ENCODE measurements at regions not wholly inside any gene's neighbourhood (a gene's known extent, or its start where the extent isn't known, plus 50 kb on each side); places are given as distances from the start of the nearest gene placed in this dataset.

DNA sequence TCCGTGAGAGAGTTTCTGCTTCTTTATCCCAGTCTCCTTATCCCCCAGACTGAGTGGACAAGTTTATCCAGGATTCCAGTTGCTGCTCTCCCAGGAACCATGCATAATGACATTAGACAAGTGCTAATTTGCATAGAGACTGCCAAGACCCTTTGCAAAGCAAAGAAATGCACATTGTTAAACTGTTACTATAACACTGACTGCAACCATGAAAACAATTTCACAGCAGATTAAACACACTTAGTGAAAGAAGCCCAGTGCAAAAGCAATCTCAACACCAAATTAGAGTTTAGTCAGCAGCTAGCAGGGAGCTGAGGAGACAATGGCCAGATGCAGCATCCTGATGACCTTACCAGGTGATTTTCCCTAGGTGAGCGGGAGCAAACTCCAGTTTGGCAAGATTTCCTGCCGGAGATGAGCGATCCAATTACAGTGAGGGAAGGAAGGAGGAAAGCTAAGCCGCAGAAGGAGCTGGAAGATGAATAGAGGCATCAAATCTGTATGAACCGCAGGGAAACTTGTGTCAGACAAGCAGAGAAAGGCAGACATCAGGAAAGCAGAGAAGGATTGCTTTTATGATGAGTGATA, 273.8 kb upstream of the B3GAT1 start:
- no peak for DNase-seq (ENCODE audit: low read depth)
- H3K4me3 ChIP-seq (ENCODE audit: control insufficient read depth, low read depth, low read length): no peak overlapping the region
- TF ChIP-seq, protein P1, sequence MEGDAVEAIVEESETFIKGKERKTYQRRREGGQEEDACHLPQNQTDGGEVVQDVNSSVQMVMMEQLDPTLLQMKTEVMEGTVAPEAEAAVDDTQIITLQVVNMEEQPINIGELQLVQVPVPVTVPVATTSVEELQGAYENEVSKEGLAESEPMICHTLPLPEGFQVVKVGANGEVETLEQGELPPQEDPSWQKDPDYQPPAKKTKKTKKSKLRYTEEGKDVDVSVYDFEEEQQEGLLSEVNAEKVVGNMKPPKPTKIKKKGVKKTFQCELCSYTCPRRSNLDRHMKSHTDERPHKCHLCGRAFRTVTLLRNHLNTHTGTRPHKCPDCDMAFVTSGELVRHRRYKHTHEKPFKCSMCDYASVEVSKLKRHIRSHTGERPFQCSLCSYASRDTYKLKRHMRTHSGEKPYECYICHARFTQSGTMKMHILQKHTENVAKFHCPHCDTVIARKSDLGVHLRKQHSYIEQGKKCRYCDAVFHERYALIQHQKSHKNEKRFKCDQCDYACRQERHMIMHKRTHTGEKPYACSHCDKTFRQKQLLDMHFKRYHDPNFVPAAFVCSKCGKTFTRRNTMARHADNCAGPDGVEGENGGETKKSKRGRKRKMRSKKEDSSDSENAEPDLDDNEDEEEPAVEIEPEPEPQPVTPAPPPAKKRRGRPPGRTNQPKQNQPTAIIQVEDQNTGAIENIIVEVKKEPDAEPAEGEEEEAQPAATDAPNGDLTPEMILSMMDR (IDR thresholded peaks at IDR 0.05; ENCODE audit: control insufficient read depth, insufficient read depth, low read depth, low read length, missing control alignments): no peak

DNA sequence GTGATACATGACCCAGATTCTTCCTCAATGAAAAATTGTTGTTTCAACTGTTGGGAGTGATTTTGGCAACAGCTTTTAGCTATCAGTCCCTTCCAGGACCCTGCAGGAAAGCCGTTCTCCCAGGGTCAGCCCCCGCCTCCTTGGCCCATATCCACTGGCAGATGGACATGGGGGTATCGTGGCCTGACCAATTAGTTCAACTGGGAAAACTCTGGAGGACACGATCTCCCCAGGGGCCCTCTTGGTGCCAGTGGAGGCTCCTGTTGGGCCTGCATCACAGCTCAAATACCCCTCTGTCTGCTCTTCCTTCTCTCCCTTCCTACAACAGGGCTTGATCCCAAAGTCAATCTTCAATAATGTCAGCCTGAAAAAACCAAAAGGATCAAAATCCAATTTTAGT, 272.5 kb upstream of the B3GAT1 start:
- no peak for DNase-seq (ENCODE audit: low read depth)
- H3K4me3 ChIP-seq (ENCODE audit: control insufficient read depth, low read depth, low read length): no peak overlapping the region
- TF ChIP-seq, protein P1 (IDR thresholded peaks at IDR 0.05; ENCODE audit: control insufficient read depth, insufficient read depth, low read depth, low read length, missing control alignments): no peak

DNA sequence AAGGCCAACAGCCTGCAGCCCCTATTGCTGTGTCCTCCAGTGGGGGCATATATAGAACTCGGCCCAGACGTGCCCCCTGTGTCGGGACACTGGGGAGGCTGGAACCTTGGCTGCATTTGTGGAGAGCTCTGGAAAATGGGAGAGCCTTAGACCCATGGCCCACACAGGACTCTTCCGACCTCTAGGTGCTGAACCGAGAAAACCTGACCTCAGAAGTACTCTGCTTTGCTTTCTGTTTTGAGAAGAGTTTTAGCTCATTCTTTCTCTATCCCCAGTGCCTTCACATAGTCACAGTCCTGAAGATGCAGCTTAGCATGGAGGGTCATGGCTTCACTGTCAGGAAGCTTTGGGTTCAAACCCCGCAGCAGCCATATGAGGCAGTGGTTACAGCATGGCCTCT, 271.8 kb upstream of the B3GAT1 start:
- TF ChIP-seq, protein P1 (IDR thresholded peaks at IDR 0.05; ENCODE audit: control insufficient read depth, insufficient read depth, low read depth, low read length, missing control alignments): no peak
- no peak overlapping the region for H3K4me3 ChIP-seq (ENCODE audit: control insufficient read depth, low read depth, low read length)
- no peak for DNase-seq (ENCODE audit: low read depth)

DNA sequence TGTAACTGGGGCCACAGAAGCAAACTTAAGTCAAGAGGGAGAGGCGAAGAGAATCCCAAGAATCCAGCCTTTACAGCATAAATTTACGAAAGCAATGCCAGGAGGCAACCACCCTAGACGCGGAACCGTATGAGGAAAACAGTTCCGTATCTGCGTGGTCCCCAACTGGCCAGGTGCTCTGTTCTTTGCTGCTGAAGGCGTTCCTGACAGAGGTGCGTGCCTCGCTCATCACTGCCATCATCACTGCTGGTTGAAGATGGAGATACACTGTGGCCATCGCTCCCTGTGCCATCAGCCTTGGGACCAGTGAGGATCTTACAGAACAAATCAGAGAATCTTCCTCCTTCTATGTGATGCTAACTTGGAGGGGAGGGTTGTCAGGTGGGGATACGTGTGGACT, 270.5 kb upstream of the B3GAT1 start:
- no peak for DNase-seq (ENCODE audit: low read depth)
- TF ChIP-seq, protein P1 (IDR thresholded peaks at IDR 0.05; ENCODE audit: control insufficient read depth, insufficient read depth, low read depth, low read length, missing control alignments): no peak

DNA sequence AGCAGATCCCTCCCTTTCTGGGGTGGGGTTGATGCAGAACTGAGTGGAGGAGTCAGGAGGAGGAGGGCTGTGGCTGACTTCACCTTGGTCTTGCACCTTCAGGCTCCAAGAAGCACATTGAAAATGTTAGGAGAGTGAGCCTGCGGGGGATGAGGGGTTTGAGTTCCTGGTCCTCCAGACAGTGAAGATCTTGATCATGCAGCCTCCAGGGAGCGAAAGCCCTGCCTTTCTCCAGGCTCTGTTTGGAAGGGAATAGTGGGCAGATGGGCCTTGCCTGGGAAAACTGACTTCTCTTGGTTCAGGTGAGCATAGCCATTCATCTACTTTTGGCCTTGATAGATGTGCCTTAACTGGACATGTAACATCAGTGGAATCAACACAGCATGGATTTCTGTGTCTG, 267.6 kb upstream of the B3GAT1 start:
- TF ChIP-seq, protein P1 (IDR thresholded peaks at IDR 0.05; ENCODE audit: control insufficient read depth, insufficient read depth, low read depth, low read length, missing control alignments): no peak
- no peak overlapping the region for H3K4me3 ChIP-seq (ENCODE audit: control insufficient read depth, low read depth, low read length)
- DNase-seq (ENCODE audit: low read depth): no peak

More for the DNA sequence above, 270.5 kb upstream of the B3GAT1 start:
- no peak overlapping the region for H3K4me3 ChIP-seq (ENCODE audit: control insufficient read depth, low read depth, low read length)

DNA sequence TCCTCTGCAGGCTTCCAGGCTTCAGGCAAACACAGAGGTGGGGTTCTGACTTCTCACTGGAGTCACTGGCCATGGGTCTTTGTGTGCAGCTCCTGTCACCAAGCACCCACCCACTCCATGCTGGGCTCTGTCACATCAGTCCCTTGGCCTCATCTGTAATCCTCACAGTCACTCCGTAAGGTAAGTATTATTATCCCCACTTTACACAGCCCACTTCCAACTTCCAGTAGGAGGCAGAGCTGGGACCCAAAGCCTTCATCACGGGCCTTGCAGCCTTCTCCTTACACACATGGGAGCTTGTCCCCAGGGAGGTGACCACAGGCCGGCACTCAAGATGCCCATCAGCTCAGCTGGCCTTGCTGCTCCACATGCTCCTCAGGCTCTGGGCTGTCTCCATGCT, 266.7 kb upstream of the B3GAT1 start:
- TF ChIP-seq, protein P1 (IDR thresholded peaks at IDR 0.05; ENCODE audit: control insufficient read depth, insufficient read depth, low read depth, low read length, missing control alignments): no peak
- no peak for DNase-seq (ENCODE audit: low read depth)
- no peak overlapping the region for H3K4me3 ChIP-seq (ENCODE audit: control insufficient read depth, low read depth, low read length)

Data from AG09309 (cell line).